ENCODE measurements at regions not wholly inside any gene's neighbourhood (a gene's known extent, or its start where the extent isn't known, plus 50 kb on each side); places are given as distances from the start of the nearest gene placed in this dataset.

GRCh38 chr10:130656582-130657133 is 520.5 kb downstream of the GLRX3 start:
- TF ChIP-seq TAF1 (IDR thresholded peaks at IDR 0.05; ENCODE audit: low read depth, low read length) (no peak), POLR2A (IDR thresholded peaks at IDR 0.05; ENCODE audit: low read depth, low read length) (no peak), SPI1 (IDR thresholded peaks at IDR 0.05; ENCODE audit: low read depth, low read length) (no peak), POLR2AphosphoS5 (IDR thresholded peaks at IDR 0.05; ENCODE audit: low read depth, low read length) (no peak)
